K562 (cell line): ENCODE measurements at regions not wholly inside any gene's neighbourhood (a gene's known extent, or its start where the extent isn't known, plus 50 kb on each side); places are given as distances from the start of the nearest gene placed in this dataset.

Experiments
- ATAC-seq: fragments of 200-7000 bp; cut with Tn5 transposase; 3 replicates; pipeline ENCODE4 v1.9.1; 2020; ENCODE audit warnings: moderate library complexity
- BruUV-seq: library from RNA; stranded (reverse); fragments of 400-500 nt; replicated peaks from 2 replicates; lab custom pipeline; 2021; lab: Mats Ljungman, UMichigan
- CTCF ChIA-PET: fragments of 300-600 bp; formaldehyde crosslinking; extraction: SDS; loops from one replicate; lab custom pipeline; 2021; ENCODE audit warnings: low intra/inter-chr PET ratio; lab: Yijun Ruan, JAX
- POLR2A ChIA-PET: fragments of 300-600, 350-650 bp; sonication (Branson Sonifier 250); formaldehyde crosslinking; extraction: SDS; loops from one replicate; lab custom pipeline; 2021; ENCODE audit warnings: antibody characterized with exemption, inconsistent platforms; lab: Yijun Ruan, JAX
- DNase-seq, 4 experiments: peaks; one replicate each; pipeline versions ENCODE4 v3.0.0 to v3.0.0-alpha.2; 2011 to 2018; ENCODE audit warnings: low spot score in 3 of 4, mixed read lengths in 3 of 4; ENCODE audit errors: extremely low read depth in 1 of 4
- FAIRE-seq: peaks from 2 replicates; lab custom pipeline; 2011; peaks lifted over from hg19 to GRCh38; lab: Jason Lieb, UNC
- H2AFZ ChIP-seq: 2 replicates; pipeline ENCODE4 v1.6.0; 2011; ENCODE audit warnings: low read depth, low read length, control low read depth, inconsistent platforms
- H3K27ac ChIP-seq: fragments of 200-600 bp; 3 replicates; pipeline ENCODE4 v1.8.0; 2011; ENCODE audit warnings: low read depth, mild to moderate bottlenecking, control low read depth, inconsistent platforms, low read length, moderate library complexity, mixed read lengths; ENCODE audit errors: extremely low read depth
- H3K27me3 ChIP-seq, 2 experiments: fragments of 300-600 bp in 1 of 2; 2 replicates in 1 of 2; 3 replicates in 1 of 2; pipeline versions ENCODE4 v1.6.0 to v1.8.0; 2011; ENCODE audit warnings: inconsistent platforms in 2 of 2, low read length in 2 of 2, mild to moderate bottlenecking in 1 of 2, mixed read lengths in 1 of 2, moderate library complexity in 1 of 2; ENCODE audit not compliant: control insufficient read depth in 2 of 2, insufficient read depth in 2 of 2
- H3K36me3 ChIP-seq: fragments of 300-600 bp; 3 replicates; pipeline ENCODE4 v1.8.0; 2011; ENCODE audit warnings: mild to moderate bottlenecking, low read length, inconsistent platforms; ENCODE audit not compliant: control insufficient read depth, insufficient read depth
- H3K4me1 ChIP-seq, 2 experiments: fragments of 200-600 bp in 1 of 2; replicated peaks in 1 of 2; 2 replicates in 1 of 2; 3 replicates in 1 of 2; pipeline versions ENCODE4 v1.5.1 to v1.8.0; 2011; ENCODE audit warnings: inconsistent platforms in 2 of 2, low read length in 2 of 2, mild to moderate bottlenecking in 1 of 2, mixed read lengths in 1 of 2, moderate library complexity in 1 of 2; ENCODE audit not compliant: control insufficient read depth in 2 of 2, insufficient read depth in 2 of 2
- H3K4me2 ChIP-seq: 2 replicates; pipeline ENCODE4 v1.6.1; 2011; ENCODE audit warnings: low read length, control low read depth, inconsistent platforms, mixed read lengths; ENCODE audit not compliant: insufficient read depth
- H3K4me3 ChIP-seq: fragments of 200-600 bp; sonication (generic), shearing (Covaris generic); 2 replicates; pipeline ENCODE4 v1.5.1; 2016; ENCODE audit warnings: control low read depth, inconsistent platforms
- H3K79me2 ChIP-seq: fragments of 200-600 bp; 3 replicates; pipeline ENCODE4 v1.8.0; 2011; ENCODE audit warnings: low read length, inconsistent platforms; ENCODE audit not compliant: control insufficient read depth, insufficient read depth
- H3K9ac ChIP-seq, 2 experiments: 2 replicates each; pipeline versions ENCODE4 v1.6.0 to v1.6.1; 2011; ENCODE audit warnings: low read depth in 2 of 2, low read length in 2 of 2, control low read depth in 1 of 2, inconsistent platforms in 1 of 2, mild to moderate bottlenecking in 1 of 2, mixed read lengths in 1 of 2; ENCODE audit not compliant: insufficient read depth in 1 of 2
- H3K9me1 ChIP-seq: one replicate; pipeline ENCODE4 v1.6.0; 2011; ENCODE audit warnings: inconsistent platforms, mild to moderate bottlenecking, low read length, moderate library complexity; ENCODE audit not compliant: control insufficient read depth, insufficient read depth
- H3K9me3 ChIP-seq: replicated peaks from 2 replicates; pipeline ENCODE4 v1.5.1; 2011; ENCODE audit warnings: low read depth, low read length, inconsistent platforms; ENCODE audit not compliant: control insufficient read depth, insufficient read depth
- H4K20me1 ChIP-seq: replicated peaks from 2 replicates; pipeline ENCODE4 v1.6.1; 2011; ENCODE audit warnings: low read length, inconsistent platforms, mixed read lengths; ENCODE audit not compliant: control insufficient read depth, insufficient read depth
- HDAC3 ChIP-seq: fragments of 450-650 bp; IDR thresholded peaks from 2 replicates; pipeline ENCODE4 v1.6.1; 2018; ENCODE audit warnings: borderline replicate concordance, mild to moderate bottlenecking, moderate library complexity; ENCODE audit not compliant: partially characterized antibody
- HMG20A ChIP-seq: fragments of 450-650 bp; formaldehyde crosslinking; conservative IDR thresholded peaks from 2 replicates; pipeline ENCODE4 v1.4.0; 2020; ENCODE audit warnings: mild to moderate bottlenecking, mixed read lengths
- KHSRP ChIP-seq: fragments of 450-650 bp; IDR thresholded peaks from 2 replicates; pipeline ENCODE4 v1.6.1; 2017
- NR1H2 ChIP-seq: sonication (generic); formaldehyde crosslinking; IDR thresholded peaks from 2 replicates; pipeline ENCODE4 v1.4.0; 2020; ENCODE audit warnings: mild to moderate bottlenecking, missing genetic modification reagents
- PREB ChIP-seq: sonication (generic); formaldehyde crosslinking; IDR thresholded peaks from 2 replicates; pipeline ENCODE4 v1.8.1; 2023; ENCODE audit warnings: mild to moderate bottlenecking, missing genetic modification reagents
- SMAD4 ChIP-seq: fragments of 250-450 bp; sonication (Bioruptor Pico); conservative IDR thresholded peaks from 2 replicates; pipeline ENCODE4 v1.8.0; 2021; ENCODE audit warnings: inconsistent platforms, mild to moderate bottlenecking, moderate library complexity
- SNIP1 ChIP-seq: fragments of 450-650 bp; IDR thresholded peaks from 2 replicates; pipeline ENCODE4 v1.7.1; 2017; ENCODE audit warnings: low read depth, mild to moderate bottlenecking
- TBP ChIP-seq: optimal IDR thresholded peaks from 2 replicates; pipeline ENCODE3; 2011; ENCODE audit warnings: low read depth, low read length, improper control_type of control experiment
- ZNF316 ChIP-seq: fragments of 450-650 bp; IDR thresholded peaks from 2 replicates; pipeline ENCODE4 v1.6.1; 2016
- WGBS: fragments of 100-300 bp; shearing (Covaris generic); methylation state at CpG from one replicate; pipeline ENCODE4 v1.1.6; 2016; ENCODE audit warnings: low coverage, mixed read lengths; ENCODE audit not compliant: insufficient coverage; ENCODE audit errors: missing lambda C conversion rate; 5-methylcytosine and 5-hydroxymethylcytosine counted together
- in situ Hi-C: fragments of 300-500 bp; cut with MboI; formaldehyde crosslinking; loops from 4 replicates; pipeline ENCODE4 v1.15.0; 2018; ENCODE audit warnings: inconsistent platforms, mixed read lengths
- intact Hi-C: fragments of 100-400 bp; cut with micrococcal nuclease; formaldehyde crosslinking; loops from 2 replicates; pipeline ENCODE4 v1.14.2; 2022
- TF ChIP-seq, protein P1 (sequence below): sonication (generic); formaldehyde crosslinking; IDR thresholded peaks from 2 replicates; pipeline ENCODE4 v1.8.1; 2023; ENCODE audit warnings: mild to moderate bottlenecking, missing genetic modification reagents
- TF ChIP-seq, protein P2 (sequence below), 2 experiments: fragments of 450-650 bp; IDR thresholded peaks; 2 replicates each; pipeline ENCODE4 v1.6.1; 2016

DNA sequence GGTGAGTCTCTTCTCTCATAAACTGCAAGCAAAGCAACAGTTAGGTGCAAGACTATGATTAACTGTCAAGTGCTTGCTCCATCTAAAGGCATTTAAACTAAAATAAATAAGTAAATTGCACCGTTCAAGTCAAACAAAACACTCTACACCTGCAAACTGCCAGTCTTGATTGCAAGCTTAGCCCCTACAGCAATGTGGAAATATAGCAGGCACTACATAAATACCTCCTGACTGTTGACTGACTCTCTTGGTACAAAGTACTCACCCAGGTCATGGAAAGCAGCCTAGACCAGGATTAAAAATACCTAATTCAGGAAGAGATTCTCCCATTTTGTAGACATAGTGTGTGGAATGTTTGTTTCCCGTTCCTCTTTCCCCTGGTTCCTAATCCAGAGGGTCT lies 176.6 kb upstream of the KLHL29 start (continued):
- TF ChIP-seq SNIP1 (no peak), TBP (no peak), KHSRP (no peak)

GRCh38 chr2:23209059-23209458 lies 175.9 kb upstream of the KLHL29 start:
- no peaks in the 10 kb centered on the region for H4K20me1 ChIP-seq
- no peak for TF ChIP-seq NR1H2 (CRISPR knock-in tag)
- ChIA-PET POLR2A (no interaction called here), CTCF (no interaction called here)
- no peak overlapping the region for H3K4me2 ChIP-seq
- no peak overlapping the region for H3K4me3 ChIP-seq
- no peaks in the 10 kb centered on the region for H3K36me3 ChIP-seq
- FAIRE-seq (no peak), ATAC-seq (no peak), DNase-seq (no peak)
- H2AFZ ChIP-seq = no peak overlapping the region
- H3K79me2 ChIP-seq = no peaks in the 10 kb centered on the region
- intact Hi-C loops = no loop called here
- WGBS = 6% methylated on average over 1 of the region's 1 CpG
- no peaks in the 10 kb centered on the region for H3K9me1 ChIP-seq
- H3K9ac ChIP-seq = no peak overlapping the region
- in situ Hi-C loops = no loop called here
- no TSS peak for BruUV-seq
- no peaks in the 10 kb centered on the region for H3K9me3 ChIP-seq
- H3K27me3 ChIP-seq = peaks cover 0 to 5% of the 10 kb centered on the region in 2 experiments; a peak in 1 of 5 replicates
- no peak overlapping the region for H3K27ac ChIP-seq
- no peaks in the 10 kb centered on the region for H3K4me1 ChIP-seq

DNA sequence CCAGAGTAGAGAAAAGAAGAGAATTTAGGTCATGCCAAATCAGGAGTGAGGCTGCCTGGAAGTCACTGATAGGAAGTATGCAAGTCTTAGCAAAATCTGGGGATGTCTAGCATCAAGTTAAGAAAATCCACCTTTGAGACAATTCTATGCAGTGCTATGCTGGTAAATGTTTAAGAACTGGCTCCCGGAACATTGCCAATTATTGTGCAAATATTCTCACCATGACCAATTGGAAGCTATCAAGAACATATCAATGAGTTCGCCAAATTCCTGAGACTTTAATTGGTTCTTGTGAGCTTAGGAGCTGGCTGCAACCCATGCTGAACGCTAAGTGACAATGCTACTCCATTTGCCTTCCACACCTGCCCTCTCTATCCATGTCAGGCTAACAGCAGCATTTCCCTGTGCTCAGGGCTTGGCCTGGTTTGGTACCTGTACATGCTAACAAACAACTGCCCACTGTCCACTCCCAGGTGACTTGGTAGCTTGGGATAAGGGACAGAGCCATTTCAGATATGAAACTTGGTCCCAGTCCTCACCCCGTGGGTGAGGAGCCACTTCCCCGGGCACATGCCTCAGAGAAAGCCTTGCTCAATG lies 172.9 kb upstream of the KLHL29 start:
- POLR2A ChIA-PET = no interaction called here
- CTCF ChIA-PET = no interaction called here
- 0% methylated on average over 5 of the region's 5 CpGs for WGBS
- Histone ChIP-seq H3K4me3 (no peak overlapping the region), H3K9me1 (no peaks in the 10 kb centered on the region), H2AFZ (no peak overlapping the region), H3K36me3 (no peaks in the 10 kb centered on the region), H3K9me3 (no peaks in the 10 kb centered on the region), H3K4me1 (no peaks in the 10 kb centered on the region), H3K4me2 (no peak overlapping the region), H4K20me1 (no peaks in the 10 kb centered on the region), H3K27ac (no peak overlapping the region), H3K27me3 (peaks cover 0 to 5% of the 10 kb centered on the region in 2 experiments; a peak in 1 of 5 replicates), H3K9ac (no peak overlapping the region), H3K79me2 (no peaks in the 10 kb centered on the region)
- no peak for DNase-seq
- ATAC-seq = no peak
- FAIRE-seq = no peak
- no TSS peak for BruUV-seq
- in situ Hi-C loops = no loop called here
- intact Hi-C loops = no loop called here
- no peak for TF ChIP-seq PREB (CRISPR knock-in tag)
- TF ChIP-seq ZNF316 = no peak
- TF ChIP-seq, protein P1, sequence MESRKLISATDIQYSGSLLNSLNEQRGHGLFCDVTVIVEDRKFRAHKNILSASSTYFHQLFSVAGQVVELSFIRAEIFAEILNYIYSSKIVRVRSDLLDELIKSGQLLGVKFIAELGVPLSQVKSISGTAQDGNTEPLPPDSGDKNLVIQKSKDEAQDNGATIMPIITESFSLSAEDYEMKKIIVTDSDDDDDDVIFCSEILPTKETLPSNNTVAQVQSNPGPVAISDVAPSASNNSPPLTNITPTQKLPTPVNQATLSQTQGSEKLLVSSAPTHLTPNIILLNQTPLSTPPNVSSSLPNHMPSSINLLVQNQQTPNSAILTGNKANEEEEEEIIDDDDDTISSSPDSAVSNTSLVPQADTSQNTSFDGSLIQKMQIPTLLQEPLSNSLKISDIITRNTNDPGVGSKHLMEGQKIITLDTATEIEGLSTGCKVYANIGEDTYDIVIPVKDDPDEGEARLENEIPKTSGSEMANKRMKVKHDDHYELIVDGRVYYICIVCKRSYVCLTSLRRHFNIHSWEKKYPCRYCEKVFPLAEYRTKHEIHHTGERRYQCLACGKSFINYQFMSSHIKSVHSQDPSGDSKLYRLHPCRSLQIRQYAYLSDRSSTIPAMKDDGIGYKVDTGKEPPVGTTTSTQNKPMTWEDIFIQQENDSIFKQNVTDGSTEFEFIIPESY (CRISPR knock-in tag) = no peak
- no peak for TF ChIP-seq HDAC3
- no peak for TF ChIP-seq SMAD4 (CRISPR knock-in tag)
- TF ChIP-seq, protein P2, sequence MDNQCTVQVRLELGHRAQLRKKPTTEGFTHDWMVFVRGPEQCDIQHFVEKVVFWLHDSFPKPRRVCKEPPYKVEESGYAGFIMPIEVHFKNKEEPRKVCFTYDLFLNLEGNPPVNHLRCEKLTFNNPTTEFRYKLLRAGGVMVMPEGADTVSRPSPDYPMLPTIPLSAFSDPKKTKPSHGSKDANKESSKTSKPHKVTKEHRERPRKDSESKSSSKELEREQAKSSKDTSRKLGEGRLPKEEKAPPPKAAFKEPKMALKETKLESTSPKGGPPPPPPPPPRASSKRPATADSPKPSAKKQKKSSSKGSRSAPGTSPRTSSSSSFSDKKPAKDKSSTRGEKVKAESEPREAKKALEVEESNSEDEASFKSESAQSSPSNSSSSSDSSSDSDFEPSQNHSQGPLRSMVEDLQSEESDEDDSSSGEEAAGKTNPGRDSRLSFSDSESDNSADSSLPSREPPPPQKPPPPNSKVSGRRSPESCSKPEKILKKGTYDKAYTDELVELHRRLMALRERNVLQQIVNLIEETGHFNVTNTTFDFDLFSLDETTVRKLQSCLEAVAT (IDR thresholded peaks at IDR 0.05) = no peak
- no peak for TF ChIP-seq HMG20A
